NT2/D1 (cell line): ENCODE measurements at regions not wholly inside any gene's neighbourhood (a gene's known extent, or its start where the extent isn't known, plus 50 kb on each side); places are given as distances from the start of the nearest gene placed in this dataset.

ENCODE experiments used
- DNase-seq: peaks from one replicate; pipeline ENCODE4 v3.0.0-alpha.2; 2011; ENCODE audit warnings: low read depth, low spot score
- H3K27me3 ChIP-seq: 2 replicates; pipeline ENCODE4 v1.6.0; 2011; ENCODE audit warnings: mild to moderate bottlenecking; ENCODE audit not compliant: insufficient read length, insufficient read depth
- H3K36me3 ChIP-seq: 2 replicates; pipeline ENCODE4 v1.6.1; 2011; ENCODE audit warnings: mild to moderate bottlenecking, low read length, mixed read lengths; ENCODE audit not compliant: insufficient read depth, insufficient read length
- H3K4me1 ChIP-seq: 2 replicates; pipeline ENCODE4 v1.5.1; 2011; ENCODE audit not compliant: insufficient read depth, insufficient read length
- H3K4me3 ChIP-seq: 2 replicates; pipeline ENCODE4 v1.5.1; 2011; ENCODE audit warnings: low read depth; ENCODE audit not compliant: insufficient read length
- H3K9ac ChIP-seq: 2 replicates; pipeline ENCODE4 v1.6.0; 2011; ENCODE audit warnings: low read depth; ENCODE audit not compliant: insufficient read length
- H3K9me3 ChIP-seq: 2 replicates; pipeline ENCODE4 v1.5.1; 2011; ENCODE audit warnings: mild to moderate bottlenecking, low read length; ENCODE audit not compliant: insufficient read depth
- SUZ12 ChIP-seq: IDR thresholded peaks from 2 replicates; pipeline ENCODE4 v1.6.1; 2011; ENCODE audit not compliant: insufficient read length, insufficient read depth; ENCODE audit errors: extremely low read depth
- YY1 ChIP-seq: IDR thresholded peaks from 2 replicates; pipeline ENCODE4 v1.6.1; 2011; ENCODE audit not compliant: insufficient read length, insufficient read depth
- ZNF274 ChIP-seq: IDR thresholded peaks from 2 replicates; pipeline ENCODE4 v1.6.1; 2011; ENCODE audit warnings: mild to moderate bottlenecking, low read depth, low read length

GRCh38 chr2:129880971-129881370, 98.5 kb upstream of the RAB6C start:
- no peak for DNase-seq
- TF ChIP-seq ZNF274 (no peak), SUZ12 (no peak), YY1 (no peak)
- H3K4me1 ChIP-seq = peaks cover 3% of the 10 kb centered on the region
- H3K27me3 ChIP-seq = no peaks in the 10 kb centered on the region
- H3K4me3 ChIP-seq = no peak overlapping the region
- H3K36me3 ChIP-seq = no peaks in the 10 kb centered on the region
- H3K9me3 ChIP-seq = peaks cover 5% of the 10 kb centered on the region; the same call in 1 of the 2 replicates
- no peak overlapping the region for H3K9ac ChIP-seq

- no peaks in the 10 kb centered on the region for H3K36me3 ChIP-seq
- peaks cover 3% of the 10 kb centered on the region for H3K4me1 ChIP-seq
- H3K4me3 ChIP-seq = no peak overlapping the region
- DNase-seq = no peak
- peaks cover 5% of the 10 kb centered on the region; the same call in 1 of the 2 replicates for H3K9me3 ChIP-seq
- no peak overlapping the region for H3K9ac ChIP-seq
- TF ChIP-seq ZNF274 (no peak), SUZ12 (no peak), YY1 (no peak)
- no peaks in the 10 kb centered on the region for H3K27me3 ChIP-seq
Observed at GRCh38 chr2:129881786-129882396, 97.6 kb upstream of the RAB6C start.

- DNase-seq = no peak
- Histone ChIP-seq H3K4me1 (peaks cover 4% of the 10 kb centered on the region), H3K9me3 (peaks cover 5% of the 10 kb centered on the region; the same call in 1 of the 2 replicates), H3K27me3 (no peaks in the 10 kb centered on the region), H3K36me3 (no peaks in the 10 kb centered on the region), H3K4me3 (no peak overlapping the region), H3K9ac (no peak overlapping the region)
- no peak for TF ChIP-seq SUZ12
- TF ChIP-seq ZNF274 = no peak
Observed at GRCh38 chr2:129882476-129882875, 97.0 kb upstream of the RAB6C start.

GRCh38 chr2:129883121-129883520, 96.3 kb upstream of the RAB6C start:
- H3K27me3 ChIP-seq = no peaks in the 10 kb centered on the region
- no peak overlapping the region for H3K9ac ChIP-seq
- H3K4me1 ChIP-seq = peaks cover 6% of the 10 kb centered on the region
- H3K36me3 ChIP-seq = no peaks in the 10 kb centered on the region
- no peak overlapping the region for H3K4me3 ChIP-seq
- no peak for DNase-seq
- no peak for TF ChIP-seq YY1
- no peak for TF ChIP-seq ZNF274
- no peak for TF ChIP-seq SUZ12
- H3K9me3 ChIP-seq = peaks cover 5% of the 10 kb centered on the region; the same call in 1 of the 2 replicates

- DNase-seq = no peak
- no peak overlapping the region for H3K9ac ChIP-seq
- TF ChIP-seq SUZ12 (no peak), YY1 (no peak), ZNF274 (no peak)
- peaks cover 10% of the 10 kb centered on the region for H3K4me1 ChIP-seq
- H3K36me3 ChIP-seq = no peaks in the 10 kb centered on the region
- peaks cover 5% of the 10 kb centered on the region; the same call in 1 of the 2 replicates for H3K9me3 ChIP-seq
- no peaks in the 10 kb centered on the region for H3K27me3 ChIP-seq
- no peak overlapping the region for H3K4me3 ChIP-seq
Observed at GRCh38 chr2:129884221-129884786, 95.2 kb upstream of the RAB6C start.

GRCh38 chr2:129885735-129886134, 93.7 kb upstream of the RAB6C start:
- TF ChIP-seq SUZ12 (no peak), YY1 (no peak), ZNF274 (no peak)
- Histone ChIP-seq H3K9me3 (no peaks in the 10 kb centered on the region), H3K9ac (no peak overlapping the region), H3K36me3 (no peaks in the 10 kb centered on the region), H3K4me1 (peaks cover 10% of the 10 kb centered on the region), H3K27me3 (no peaks in the 10 kb centered on the region), H3K4me3 (no peak overlapping the region)
- no peak for DNase-seq

- TF ChIP-seq YY1 (no peak), ZNF274 (no peak), SUZ12 (no peak)
- Histone ChIP-seq H3K9me3 (no peaks in the 10 kb centered on the region), H3K9ac (no peak overlapping the region), H3K36me3 (no peaks in the 10 kb centered on the region), H3K27me3 (no peaks in the 10 kb centered on the region), H3K4me3 (no peak overlapping the region), H3K4me1 (peaks cover 10% of the 10 kb centered on the region)
- no peak for DNase-seq
Observed at GRCh38 chr2:129887688-129888266, 91.7 kb upstream of the RAB6C start.
